Kidney glomerular epithelial cell (primary cell): ENCODE measurements at regions not wholly inside any gene's neighbourhood (a gene's known extent, or its start where the extent isn't known, plus 50 kb on each side); places are given as distances from the start of the nearest gene placed in this dataset.

Experiments used
- DNase-seq: peaks from one replicate; lab custom pipeline; 2025; lab: John Stamatoyannopoulos, UW

DNA sequence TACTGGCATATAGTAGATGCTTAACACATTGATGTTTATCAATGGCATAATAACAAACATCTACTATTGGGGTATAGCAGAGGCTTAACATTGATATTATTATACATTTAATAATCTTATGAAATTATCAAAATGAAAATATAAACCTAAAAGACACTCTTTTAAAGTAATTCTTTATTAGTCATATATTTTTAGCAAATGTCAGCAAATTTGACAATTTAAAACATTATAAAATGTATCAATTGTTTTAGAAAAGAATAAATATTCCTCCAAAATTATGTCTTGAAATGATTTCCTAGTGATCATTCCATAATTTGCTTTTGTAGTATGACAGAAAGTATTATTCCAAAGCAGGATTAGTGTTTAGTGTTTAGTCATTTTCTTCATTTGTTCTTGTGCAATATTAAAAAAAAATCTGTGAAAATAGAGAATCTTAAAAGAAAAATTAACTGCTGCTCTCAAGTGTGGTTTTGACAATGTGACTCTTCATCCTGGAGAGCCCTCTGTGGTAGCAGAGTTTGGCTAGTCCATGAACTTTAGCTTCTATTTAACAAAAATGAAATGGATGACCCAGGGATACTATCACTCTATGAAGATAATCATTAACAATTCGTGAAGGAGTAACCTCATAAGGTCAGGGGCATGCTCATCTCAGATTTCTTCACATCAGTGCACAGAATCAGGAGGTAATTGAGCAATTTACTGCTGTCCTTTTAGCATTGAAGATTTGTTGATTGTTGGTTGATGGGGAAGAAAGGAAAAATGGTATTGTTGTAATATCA is 1018.5 kb downstream of the LRFN5 start:
- peak; percentile 68 for DNase-seq

DNA sequence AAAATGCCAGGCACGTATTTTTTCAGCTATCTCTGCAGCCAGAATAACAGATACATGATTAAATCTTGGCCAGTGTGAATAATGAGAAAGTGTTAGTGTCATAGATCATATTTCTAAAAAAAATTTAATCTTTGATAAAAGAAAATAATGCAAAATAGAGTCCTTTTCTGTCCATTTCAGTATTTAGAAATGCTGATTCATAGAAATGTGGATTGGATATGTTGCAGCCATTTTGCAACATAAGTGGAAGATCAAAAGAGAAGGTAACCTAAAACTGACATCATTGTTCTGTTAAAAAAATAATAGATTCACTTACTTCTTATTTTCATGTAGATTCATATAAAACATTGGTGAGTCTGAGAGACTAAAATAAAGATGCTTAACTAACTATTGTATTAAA is 1010.3 kb downstream of the LRFN5 start:
- DNase-seq, result no peak

DNA sequence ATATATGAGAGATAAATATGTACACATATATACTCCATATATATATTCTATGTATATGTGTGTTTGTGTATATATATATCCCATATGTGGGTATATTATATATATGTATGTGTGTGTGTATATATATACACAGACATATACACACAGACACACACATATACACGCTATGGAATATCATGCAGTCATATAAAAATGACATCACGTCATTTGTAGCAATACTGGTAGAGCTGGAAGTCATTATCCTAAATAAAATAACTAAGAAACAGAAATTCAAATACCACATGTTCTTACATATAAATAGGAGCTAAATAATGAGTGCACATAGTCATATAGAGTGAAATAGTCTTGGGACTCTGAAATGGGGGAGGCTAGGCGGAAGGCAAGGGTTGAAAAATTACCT is 1000.2 kb downstream of the LRFN5 start:
- DNase-seq, result no peak

DNA sequence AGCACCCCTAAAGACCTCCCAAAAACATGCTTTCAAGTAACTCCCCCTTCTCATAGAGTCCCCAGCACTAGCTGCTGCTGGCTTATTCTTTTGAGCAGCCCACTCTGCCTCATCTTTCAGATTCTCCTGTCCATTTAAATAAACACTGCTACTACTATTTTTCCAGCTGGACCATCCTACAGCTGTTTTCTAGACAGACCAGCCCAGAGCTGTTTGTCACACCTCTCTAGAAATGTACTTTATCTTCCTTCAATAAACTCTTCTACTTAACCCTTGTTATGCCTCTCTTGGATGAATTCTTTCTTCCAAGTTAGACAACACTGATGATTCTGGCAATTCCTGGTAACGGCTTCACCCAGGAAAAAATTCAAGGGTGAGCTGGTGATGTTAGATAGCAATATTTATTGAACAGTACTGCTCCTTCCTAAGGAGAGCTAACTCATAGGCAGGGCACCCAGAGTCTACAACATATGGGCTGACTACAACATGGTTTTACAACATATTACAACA is 995.7 kb downstream of the LRFN5 start:
- no peak for DNase-seq

DNA sequence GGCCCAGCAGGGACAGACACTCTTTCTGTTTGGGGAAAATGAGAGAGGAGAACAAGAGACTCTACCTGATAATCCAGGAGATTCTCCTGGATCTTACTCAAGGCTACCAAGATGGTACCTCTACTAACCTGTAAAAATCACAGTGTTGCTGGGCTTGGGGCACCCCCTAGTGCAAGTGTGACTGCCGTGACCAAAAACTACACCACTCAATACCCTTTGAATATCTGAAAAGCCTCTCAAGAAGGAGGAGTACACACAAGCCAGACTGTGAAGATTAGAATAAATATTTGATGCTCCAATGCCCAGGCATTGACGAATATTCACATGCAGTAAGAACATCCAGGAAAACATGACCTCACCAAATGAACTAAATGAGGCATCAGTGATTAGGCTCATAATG is 965.4 kb downstream of the LRFN5 start:
- DNase-seq, result no peak

DNA sequence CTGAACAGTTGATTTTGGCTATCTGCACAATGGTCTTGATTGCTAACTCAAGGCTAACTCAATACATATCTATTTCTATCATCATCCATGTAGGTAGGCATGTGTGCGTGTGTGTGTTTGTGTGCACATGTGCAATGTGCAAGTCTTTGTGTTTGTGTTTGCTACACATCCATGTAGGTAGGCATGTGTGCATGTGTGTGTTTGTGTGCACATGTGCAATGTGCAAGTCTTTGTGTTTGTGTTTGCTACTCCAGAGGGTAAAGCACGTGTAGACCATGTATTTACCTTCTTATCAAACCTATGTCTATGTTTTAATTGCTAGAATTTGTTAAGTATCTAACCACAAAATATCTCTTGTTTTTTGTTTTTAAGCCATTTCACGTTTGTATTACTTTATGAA is 962.6 kb downstream of the LRFN5 start:
- no peak for DNase-seq

DNA sequence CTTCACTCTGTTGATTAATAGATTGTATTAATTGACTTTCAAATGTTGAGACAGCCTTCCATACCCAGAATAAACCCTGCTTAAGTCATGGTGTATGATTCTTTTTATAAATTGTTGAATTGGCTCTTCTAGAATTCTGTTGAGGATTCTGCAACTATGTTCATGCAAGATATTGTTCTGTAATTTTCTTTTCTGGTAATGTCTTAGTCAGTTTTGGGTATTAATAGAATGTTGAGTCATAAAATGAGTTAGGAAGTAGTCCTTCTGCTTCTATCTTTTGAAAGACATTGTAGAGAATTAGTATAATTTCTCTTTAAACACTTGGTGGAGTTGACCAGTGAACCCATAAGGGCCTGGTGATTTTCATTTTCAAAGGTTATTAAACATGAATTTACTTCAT is 958.9 kb downstream of the LRFN5 start:
- DNase-seq, result no peak

DNA sequence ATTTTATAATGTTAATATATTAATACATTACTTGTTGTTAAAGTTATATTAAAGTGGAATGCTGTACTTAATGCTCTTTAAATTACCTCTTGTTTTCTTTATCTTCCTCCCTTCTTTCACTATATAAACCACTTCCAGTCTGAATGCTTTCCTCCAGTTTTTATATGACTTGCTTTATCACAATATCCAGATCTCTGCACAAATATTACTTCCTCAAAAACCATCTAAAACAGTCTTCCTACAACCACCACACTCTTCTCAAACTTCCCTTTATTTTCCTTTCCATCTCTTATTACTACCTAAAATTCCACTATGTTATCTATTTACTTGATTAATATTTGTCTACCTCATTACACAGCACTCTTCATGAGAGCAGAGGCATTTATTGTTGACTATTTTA is 956.6 kb downstream of the LRFN5 start:
- no peak for DNase-seq

DNA sequence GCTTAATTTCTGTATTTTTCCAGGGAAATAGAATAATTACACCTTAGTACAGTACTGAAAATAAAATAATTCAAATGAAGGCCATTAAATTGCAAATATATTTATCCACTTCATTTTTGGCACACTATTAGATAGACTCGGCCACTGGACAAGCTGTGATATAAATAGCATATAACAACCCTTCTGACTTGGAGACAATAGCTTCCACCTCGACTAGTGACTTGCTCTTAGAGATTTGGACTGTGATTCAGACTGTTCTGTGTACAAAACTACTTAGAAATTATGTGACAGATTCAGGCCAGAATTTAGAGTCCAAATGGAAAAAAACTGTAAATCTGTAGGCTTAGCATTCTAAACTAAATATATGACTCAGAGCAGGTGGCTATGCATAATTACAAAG is 949.9 kb downstream of the LRFN5 start:
- DNase-seq, result no peak

DNA sequence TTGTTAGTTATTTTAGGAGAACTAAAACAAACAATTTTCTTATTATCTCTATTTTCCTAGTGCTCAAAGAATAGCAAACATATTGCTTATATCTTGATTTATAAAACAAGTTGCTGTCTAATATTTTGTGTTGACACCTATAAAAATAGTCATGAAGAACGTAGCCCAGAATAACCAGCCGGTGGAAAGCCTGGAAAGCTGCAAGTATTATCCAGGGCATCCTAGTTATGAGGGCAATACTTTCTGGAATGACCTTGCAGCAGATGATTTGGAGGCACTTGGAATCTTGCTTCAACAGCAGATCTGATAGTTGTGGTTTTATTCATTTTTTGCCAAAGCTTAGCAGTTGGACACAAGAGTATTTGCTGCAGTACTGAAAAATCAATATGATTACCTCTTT is 948.7 kb downstream of the LRFN5 start:
- no peak for DNase-seq

DNA sequence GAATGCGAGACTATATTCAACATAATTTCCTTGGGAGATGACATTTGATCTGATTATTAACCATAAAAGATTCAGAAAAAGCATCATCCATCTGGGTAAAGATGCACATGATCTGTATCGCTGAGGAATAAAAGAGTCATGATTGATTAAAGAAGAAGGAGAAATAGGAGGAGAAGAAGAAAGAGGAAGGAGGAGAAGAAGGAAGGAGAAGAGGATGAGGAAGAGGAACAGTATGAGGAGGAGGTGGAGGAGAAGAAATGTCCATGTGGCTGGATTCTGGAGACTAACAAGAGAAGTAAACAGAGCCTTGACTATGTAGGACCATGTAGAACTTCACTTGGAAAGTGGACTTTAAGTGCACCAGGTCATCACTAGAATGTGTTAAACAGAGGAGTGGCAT is 947.4 kb downstream of the LRFN5 start:
- DNase-seq, result no peak

DNA sequence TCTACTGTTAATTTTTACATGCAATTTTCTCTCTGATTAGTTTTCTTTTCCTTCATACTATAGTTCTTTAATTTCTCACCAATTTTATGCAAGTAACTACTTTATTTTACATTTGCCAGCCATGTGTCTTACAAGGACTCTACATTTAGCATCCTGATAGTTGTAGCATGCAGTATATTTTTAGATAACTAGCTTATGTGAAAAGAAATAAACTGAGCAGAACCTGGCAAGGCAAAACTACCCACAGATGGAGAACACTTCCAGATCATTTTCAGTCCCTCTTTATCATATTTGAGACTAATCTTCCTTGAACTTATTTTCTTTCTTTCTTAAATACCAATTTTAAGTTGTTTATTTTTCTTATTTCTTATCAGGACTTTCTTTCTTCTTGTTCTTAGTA is 943.6 kb downstream of the LRFN5 start:
- no peak for DNase-seq

DNA sequence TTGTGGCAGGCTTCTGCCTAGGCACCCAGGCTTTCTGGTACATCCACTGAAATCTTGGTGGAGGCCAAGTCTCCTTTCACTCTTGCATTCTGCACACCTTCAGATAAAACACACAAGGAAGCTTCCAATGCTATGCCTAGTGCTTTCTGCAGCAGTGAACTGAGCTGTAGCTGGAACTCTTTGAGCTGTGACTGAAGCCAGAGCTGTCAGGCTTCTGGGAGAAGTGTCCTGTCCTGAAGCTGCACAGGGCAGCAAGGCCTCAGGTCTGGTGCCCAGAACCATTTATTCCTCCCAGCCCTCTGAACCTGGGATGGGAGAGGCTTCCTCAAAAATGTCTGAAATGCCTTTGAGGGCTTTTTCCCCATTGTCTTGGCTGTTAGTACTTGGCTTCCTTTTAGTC is 941.7 kb downstream of the LRFN5 start:
- DNase-seq, result no peak

DNA sequence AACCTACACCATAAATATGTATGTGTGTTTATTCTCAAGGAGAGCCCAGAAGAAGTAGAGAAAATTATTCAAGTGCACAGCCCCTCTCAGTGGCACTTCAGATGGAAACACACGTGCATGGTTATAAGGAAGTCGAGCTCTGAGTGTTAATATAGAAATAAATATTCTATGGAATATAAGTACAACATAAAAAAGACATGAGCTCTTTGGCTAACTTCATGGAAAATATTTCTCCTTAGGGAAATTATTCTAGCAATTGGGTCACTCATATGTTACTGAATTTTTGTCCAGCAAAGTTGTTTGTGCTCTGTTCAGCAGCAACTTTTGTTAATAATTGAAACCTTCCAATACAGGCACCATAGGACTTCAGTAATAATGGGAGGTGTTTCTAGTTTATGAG is 939.0 kb downstream of the LRFN5 start:
- DNase-seq, result no peak

DNA sequence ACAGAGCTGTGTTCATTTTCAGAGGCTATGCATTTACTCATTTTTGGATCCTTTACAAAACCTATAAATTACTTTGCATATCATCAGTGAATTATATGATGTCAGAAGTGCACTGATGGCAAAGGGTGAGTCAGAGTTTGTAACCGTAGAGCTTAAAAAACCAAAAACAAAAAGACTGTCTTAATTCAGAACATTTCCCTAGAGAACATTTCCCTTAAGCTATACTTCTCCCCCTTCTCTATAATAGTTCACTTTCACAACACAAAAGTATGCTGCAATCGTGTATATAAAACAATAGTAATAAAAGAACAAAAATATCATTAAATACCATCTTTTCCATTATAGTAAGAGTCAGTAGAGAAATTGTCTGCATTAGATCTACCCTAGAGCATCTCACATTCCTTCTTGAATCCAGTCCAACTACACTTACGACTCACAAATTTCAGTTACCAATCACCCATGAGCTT is 934.9 kb downstream of the LRFN5 start:
- DNase-seq, result peak; percentile 9

DNA sequence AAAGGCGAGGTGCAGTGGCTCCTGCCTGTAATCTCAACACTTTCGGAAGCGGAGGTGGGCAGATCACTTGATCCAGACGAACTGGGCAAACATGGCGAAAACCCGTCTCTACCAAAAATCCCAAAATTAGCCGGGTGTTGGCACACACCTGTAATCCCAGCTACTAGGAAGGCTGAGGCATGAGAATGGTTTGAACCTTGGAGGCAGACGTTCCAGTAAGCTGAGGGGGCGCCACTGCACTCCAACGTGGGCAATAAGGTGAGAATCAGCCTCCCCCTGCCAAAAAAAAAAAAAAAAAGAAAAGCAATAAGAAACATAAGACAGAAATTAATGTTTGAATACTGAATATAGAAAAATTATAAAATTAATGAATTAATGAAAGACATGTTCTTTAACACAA is 928.7 kb downstream of the LRFN5 start:
- DNase-seq, result no peak

DNA sequence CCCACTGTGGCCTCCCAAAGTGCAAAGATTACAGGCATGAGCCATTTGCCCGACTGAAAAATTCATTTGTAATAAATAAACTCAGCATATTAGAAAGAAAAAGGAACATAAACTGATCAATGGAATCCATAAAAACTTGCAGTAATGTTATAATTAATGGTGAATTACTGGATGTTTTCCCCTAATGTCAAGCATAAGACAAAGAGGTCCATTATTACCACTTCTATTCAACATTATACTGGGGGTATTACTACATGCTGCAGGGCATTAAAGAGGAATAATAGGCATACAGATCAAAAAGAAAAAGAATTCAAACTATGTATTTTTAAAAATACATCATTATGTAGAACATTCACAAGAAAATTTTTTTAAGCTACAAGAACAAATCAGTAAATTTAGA is 926.8 kb downstream of the LRFN5 start:
- no peak for DNase-seq

DNA sequence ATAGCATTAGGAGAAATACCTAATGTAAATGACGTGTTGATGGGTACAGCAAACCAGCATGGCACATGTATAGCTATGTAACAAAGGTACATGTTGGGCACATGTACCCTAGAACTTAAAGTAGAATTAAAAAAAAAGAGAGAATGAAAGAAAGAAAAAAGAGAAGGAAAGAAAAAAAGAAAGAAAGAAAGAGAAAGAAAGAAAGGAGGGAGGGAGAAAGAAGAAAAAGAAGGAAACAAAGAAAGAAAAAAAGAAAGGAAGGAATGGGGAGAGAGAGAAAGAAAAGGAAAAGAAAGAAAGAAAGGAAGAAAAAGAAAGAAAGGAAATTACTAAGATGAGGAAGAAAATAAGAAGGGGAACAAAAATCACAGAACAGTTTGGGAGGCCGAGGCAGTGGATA is 925.5 kb downstream of the LRFN5 start:
- DNase-seq, result no peak

DNA sequence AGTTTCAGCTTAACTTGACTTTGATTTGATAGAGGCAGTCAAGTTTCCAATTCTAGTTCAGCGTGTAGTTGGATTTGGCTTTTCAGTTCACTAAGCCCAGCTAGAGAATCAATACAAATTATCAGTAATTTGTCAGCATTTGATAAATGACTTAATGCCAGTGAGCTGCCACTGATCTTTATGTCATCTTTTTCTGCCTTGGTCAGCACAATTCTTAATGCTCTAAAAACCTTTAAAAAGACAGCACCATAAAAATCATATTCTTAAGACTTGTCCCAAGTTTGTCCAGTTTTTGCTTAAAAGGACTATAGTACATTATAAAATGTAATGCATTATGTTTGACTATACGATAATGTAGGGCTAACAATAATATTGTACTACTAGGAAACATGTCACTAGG is 920.5 kb downstream of the LRFN5 start:
- no peak for DNase-seq

DNA sequence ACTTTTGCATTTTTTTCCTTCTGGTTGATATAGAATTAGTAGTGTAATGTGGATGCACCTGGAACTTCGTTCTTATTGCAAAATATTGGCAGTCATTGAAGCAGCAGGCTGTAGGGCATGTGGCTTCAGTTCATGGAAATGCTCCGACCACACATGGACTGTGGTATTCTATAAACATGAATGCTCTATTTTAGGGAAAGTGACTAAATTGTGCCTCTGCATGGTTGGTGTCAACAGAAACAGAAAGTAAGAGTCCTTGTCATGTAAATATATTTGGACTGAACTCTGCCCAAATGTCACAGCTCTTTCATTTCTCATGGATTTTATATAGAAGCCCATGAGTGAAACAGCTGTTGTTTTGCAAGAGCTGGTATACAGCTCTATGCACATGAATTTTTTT is 917.0 kb downstream of the LRFN5 start:
- DNase-seq, result no peak

DNA sequence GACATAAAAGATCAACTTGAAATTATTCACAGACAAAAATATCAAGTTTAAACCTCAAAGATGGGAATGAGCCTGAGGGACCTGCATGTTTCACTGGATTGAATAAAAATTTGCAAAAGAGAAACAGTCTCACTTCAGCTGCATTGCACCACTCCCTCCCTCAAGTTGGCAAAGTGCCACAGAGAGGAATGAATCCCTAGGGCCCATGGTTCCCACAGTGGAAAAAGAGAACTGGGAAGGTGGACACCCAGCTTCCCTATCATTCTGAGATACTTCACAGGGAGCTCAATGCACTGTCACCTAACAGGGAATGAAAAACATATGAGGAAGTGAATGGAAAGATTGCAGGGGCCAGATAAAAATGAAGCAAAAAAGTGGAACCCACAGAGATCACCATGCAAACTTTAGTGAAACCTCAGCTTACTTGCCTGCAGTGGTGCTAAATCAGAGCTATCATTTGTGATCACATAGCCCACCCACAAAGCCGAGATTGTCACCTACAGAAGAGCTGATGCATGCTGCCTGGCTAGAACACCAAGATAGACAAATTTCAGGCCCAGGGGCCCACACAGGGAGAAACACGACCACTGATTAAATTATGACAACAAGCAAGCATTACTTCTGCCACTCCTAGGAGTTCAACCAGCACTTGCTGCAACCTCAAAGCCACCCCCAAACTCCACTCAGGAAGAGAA is 911.3 kb downstream of the LRFN5 start:
- no peak for DNase-seq

DNA sequence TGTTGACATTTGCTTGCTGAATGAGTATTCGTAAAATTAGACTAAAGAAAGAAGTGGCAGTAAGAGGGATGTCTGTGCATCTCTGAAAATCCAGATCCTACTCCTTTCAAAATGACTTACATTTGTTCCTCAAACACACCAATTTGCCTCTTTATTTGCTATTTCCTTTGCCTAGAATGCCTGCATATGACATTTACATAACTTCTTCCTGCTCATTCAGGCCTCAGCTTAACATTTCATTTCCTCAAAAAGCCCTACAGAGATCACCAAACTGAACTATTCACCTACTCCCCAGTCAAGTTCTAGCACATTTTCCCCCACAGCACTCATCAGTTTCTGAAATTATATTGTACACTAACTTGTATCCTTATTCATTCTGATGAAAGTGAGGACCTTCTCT is 907.2 kb downstream of the LRFN5 start:
- no peak for DNase-seq

DNA sequence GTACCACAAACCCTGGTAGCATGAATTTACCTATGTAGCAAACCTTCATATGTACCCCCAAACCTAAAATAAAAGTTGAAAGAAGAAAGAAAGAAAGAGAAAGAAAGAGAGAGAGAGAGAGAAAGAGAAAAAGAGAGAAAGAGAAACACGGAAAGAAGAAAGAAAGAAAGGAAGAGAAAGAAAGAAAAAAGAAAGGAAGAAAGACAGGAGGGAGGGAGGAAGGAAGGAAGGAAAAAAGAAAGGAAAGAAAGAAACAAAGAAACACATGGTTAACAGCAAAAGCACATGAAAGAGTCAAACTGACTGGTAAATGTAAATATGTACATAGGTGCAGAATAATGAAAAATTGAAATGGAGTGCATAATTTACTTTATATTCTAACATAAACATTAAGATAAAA is 903.4 kb downstream of the LRFN5 start:
- DNase-seq, result no peak
